ENCODE measurements at regions not wholly inside any gene's neighbourhood (a gene's known extent, or its start where the extent isn't known, plus 50 kb on each side); places are given as distances from the start of the nearest gene placed in this dataset.
"Not testable (repeated sequence)": the region's sequence is repeated elsewhere in the genome, so short reads cannot be mapped to it uniquely, and the experiment has no call there.

- no peaks in the 10 kb centered on the region for H4K20me1 ChIP-seq (ENCODE audit: insufficient read depth, low read length)
- no peak overlapping the region for H3K27ac ChIP-seq (ENCODE audit: low read length)
- H3K36me3 ChIP-seq (replicated peaks; ENCODE audit: low read depth, low read length), result no peaks in the 10 kb centered on the region
- peak overlapping the region; percentile 61; the same call in 1 of the 2 replicates for H2AFZ ChIP-seq (ENCODE audit: low read depth, low read length)
- no peak overlapping the region for H3K4me3 ChIP-seq (ENCODE audit: low read length)
- H3K9ac ChIP-seq (ENCODE audit: low read length), result no peak overlapping the region
- TF ChIP-seq, protein P1, sequence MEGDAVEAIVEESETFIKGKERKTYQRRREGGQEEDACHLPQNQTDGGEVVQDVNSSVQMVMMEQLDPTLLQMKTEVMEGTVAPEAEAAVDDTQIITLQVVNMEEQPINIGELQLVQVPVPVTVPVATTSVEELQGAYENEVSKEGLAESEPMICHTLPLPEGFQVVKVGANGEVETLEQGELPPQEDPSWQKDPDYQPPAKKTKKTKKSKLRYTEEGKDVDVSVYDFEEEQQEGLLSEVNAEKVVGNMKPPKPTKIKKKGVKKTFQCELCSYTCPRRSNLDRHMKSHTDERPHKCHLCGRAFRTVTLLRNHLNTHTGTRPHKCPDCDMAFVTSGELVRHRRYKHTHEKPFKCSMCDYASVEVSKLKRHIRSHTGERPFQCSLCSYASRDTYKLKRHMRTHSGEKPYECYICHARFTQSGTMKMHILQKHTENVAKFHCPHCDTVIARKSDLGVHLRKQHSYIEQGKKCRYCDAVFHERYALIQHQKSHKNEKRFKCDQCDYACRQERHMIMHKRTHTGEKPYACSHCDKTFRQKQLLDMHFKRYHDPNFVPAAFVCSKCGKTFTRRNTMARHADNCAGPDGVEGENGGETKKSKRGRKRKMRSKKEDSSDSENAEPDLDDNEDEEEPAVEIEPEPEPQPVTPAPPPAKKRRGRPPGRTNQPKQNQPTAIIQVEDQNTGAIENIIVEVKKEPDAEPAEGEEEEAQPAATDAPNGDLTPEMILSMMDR (IDR thresholded peaks at IDR 0.05; ENCODE audit: low read depth, low read length), result peak; percentile 70
- no peak for TF ChIP-seq EZH2phosphoT487 (IDR thresholded peaks at IDR 0.05; ENCODE audit: low read depth)
- no peaks in the 10 kb centered on the region for H3K9me3 ChIP-seq (ENCODE audit: insufficient read depth, low read length)
- H3K4me2 ChIP-seq (ENCODE audit: low read length), result no peak overlapping the region
- no peaks in the 10 kb centered on the region for H3K4me1 ChIP-seq (ENCODE audit: low read length)
- no peaks in the 10 kb centered on the region for H3K79me2 ChIP-seq (ENCODE audit: low read length)
- no peaks in the 10 kb centered on the region for H3K27me3 ChIP-seq (ENCODE audit: low read depth, low read length)
These were observed 1090.7 kb downstream of the FAT4 start for GRCh38 chr4:126405369-126405982.

- H3K27me3 ChIP-seq (ENCODE audit: low read depth, low read length), result no peaks in the 10 kb centered on the region
- no peak overlapping the region for H3K9ac ChIP-seq (ENCODE audit: low read length)
- H4K20me1 ChIP-seq (ENCODE audit: insufficient read depth, low read length), result no peaks in the 10 kb centered on the region
- H3K4me2 ChIP-seq (ENCODE audit: low read length), result no peak overlapping the region
- TF ChIP-seq, protein P1 (IDR thresholded peaks at IDR 0.05; ENCODE audit: low read depth, low read length), result no peak
- TF ChIP-seq EZH2phosphoT487 (IDR thresholded peaks at IDR 0.05; ENCODE audit: low read depth), result no peak
- no peaks in the 10 kb centered on the region for H3K36me3 ChIP-seq (replicated peaks; ENCODE audit: low read depth, low read length)
- no peaks in the 10 kb centered on the region for H3K79me2 ChIP-seq (ENCODE audit: low read length)
- H3K4me1 ChIP-seq (ENCODE audit: low read length), result no peaks in the 10 kb centered on the region
- no peak overlapping the region for H2AFZ ChIP-seq (ENCODE audit: low read depth, low read length)
- H3K27ac ChIP-seq (ENCODE audit: low read length), result no peak overlapping the region
- no peaks in the 10 kb centered on the region for H3K9me3 ChIP-seq (ENCODE audit: insufficient read depth, low read length)
- H3K4me3 ChIP-seq (ENCODE audit: low read length), result no peak overlapping the region
These were observed 1095.0 kb downstream of the FAT4 start for GRCh38 chr4:126409746-126410145.

GRCh38 chr4:126411047-126411446 lies 1096.3 kb downstream of the FAT4 start:
- no peak overlapping the region for H3K27ac ChIP-seq (ENCODE audit: low read length)
- no peaks in the 10 kb centered on the region for H4K20me1 ChIP-seq (ENCODE audit: insufficient read depth, low read length)
- H2AFZ ChIP-seq (ENCODE audit: low read depth, low read length), result no peak overlapping the region
- no peaks in the 10 kb centered on the region for H3K79me2 ChIP-seq (ENCODE audit: low read length)
- no peaks in the 10 kb centered on the region for H3K36me3 ChIP-seq (replicated peaks; ENCODE audit: low read depth, low read length)
- H3K9ac ChIP-seq (ENCODE audit: low read length), result no peak overlapping the region
- H3K9me3 ChIP-seq (ENCODE audit: insufficient read depth, low read length), result no peaks in the 10 kb centered on the region
- H3K4me3 ChIP-seq (ENCODE audit: low read length), result no peak overlapping the region
- TF ChIP-seq, protein P1 (IDR thresholded peaks at IDR 0.05; ENCODE audit: low read depth, low read length), result no peak
- TF ChIP-seq EZH2phosphoT487 (IDR thresholded peaks at IDR 0.05; ENCODE audit: low read depth), result no peak
- H3K27me3 ChIP-seq (ENCODE audit: low read depth, low read length), result no peaks in the 10 kb centered on the region
- H3K4me1 ChIP-seq (ENCODE audit: low read length), result no peaks in the 10 kb centered on the region
- no peak overlapping the region for H3K4me2 ChIP-seq (ENCODE audit: low read length)

DNA sequence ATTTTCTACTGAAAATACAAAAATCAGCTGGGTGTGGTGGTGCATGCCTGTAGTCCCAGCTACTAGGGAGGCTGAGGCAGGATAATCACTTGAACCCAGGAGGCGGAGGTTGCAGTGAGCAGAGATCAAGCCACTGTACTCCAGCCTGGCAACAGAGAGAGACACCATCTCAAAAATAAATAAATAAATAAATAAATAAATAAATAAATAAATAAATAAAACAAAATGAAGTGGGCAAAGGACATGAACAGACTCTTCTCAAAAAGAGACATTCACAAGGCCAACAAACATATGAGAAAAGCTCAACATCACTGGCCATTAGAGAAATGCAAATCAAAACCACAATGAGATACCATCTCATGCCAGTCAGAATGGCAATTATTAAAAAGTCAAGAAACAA lies 1097.6 kb downstream of the FAT4 start:
- not testable (repeated sequence) for H4K20me1 ChIP-seq (ENCODE audit: insufficient read depth, low read length); H3K36me3 ChIP-seq (replicated peaks; ENCODE audit: low read depth, low read length); H3K4me1 ChIP-seq (ENCODE audit: low read length); H3K79me2 ChIP-seq (ENCODE audit: low read length); H3K9ac ChIP-seq (ENCODE audit: low read length); H3K9me3 ChIP-seq (ENCODE audit: insufficient read depth, low read length); H3K27me3 ChIP-seq (ENCODE audit: low read depth, low read length); H3K4me3 ChIP-seq (ENCODE audit: low read length); H3K4me2 ChIP-seq (ENCODE audit: low read length); H2AFZ ChIP-seq (ENCODE audit: low read depth, low read length); H3K27ac ChIP-seq (ENCODE audit: low read length)
